ENCODE measurements at regions not wholly inside any gene's neighbourhood (a gene's known extent, or its start where the extent isn't known, plus 50 kb on each side); places are given as distances from the start of the nearest gene placed in this dataset.

- no peak for DNase-seq (ENCODE audit: insufficient read length, low spot score, missing footprints)
- Histone ChIP-seq H3K27ac (ENCODE audit: low read depth, low read length) (no peak overlapping the region), H3K4me1 (ENCODE audit: insufficient read depth, low read length) (peaks cover 10% of the 10 kb centered on the region), H3K4me2 (ENCODE audit: insufficient read depth, low read length) (no peak overlapping the region), H3K79me2 (ENCODE audit: insufficient read depth, low read length) (no peaks in the 10 kb centered on the region), H3K9me3 (ENCODE audit: low read depth, low read length) (no peaks in the 10 kb centered on the region), H3K27me3 (ENCODE audit: insufficient read depth, low read length) (no peaks in the 10 kb centered on the region), H3K36me3 (ENCODE audit: insufficient read depth, low read length) (no peaks in the 10 kb centered on the region), H4K20me1 (ENCODE audit: insufficient read depth, low read length) (no peaks in the 10 kb centered on the region), H2AFZ (ENCODE audit: low read length) (peak overlapping the region; percentile 12), H3K4me3 (ENCODE audit: insufficient read depth, low read length) (no peak overlapping the region)
- TF ChIP-seq CTCF (IDR thresholded peaks at IDR 0.05; ENCODE audit: extremely low read depth, low read depth, low read length): no peak
Observed at GRCh38 chr3:178340506-178340905, 195.7 kb upstream of the KCNMB2 start.

GRCh38 chr3:178341636-178342035 lies 194.6 kb upstream of the KCNMB2 start:
- Histone ChIP-seq H3K27me3 (ENCODE audit: insufficient read depth, low read length) (no peaks in the 10 kb centered on the region), H3K4me1 (ENCODE audit: insufficient read depth, low read length) (peaks cover 10% of the 10 kb centered on the region), H4K20me1 (ENCODE audit: insufficient read depth, low read length) (no peaks in the 10 kb centered on the region), H3K27ac (ENCODE audit: low read depth, low read length) (no peak overlapping the region), H3K4me2 (ENCODE audit: insufficient read depth, low read length) (no peak overlapping the region), H3K79me2 (ENCODE audit: insufficient read depth, low read length) (no peaks in the 10 kb centered on the region), H3K36me3 (ENCODE audit: insufficient read depth, low read length) (no peaks in the 10 kb centered on the region), H3K4me3 (ENCODE audit: insufficient read depth, low read length) (no peak overlapping the region), H2AFZ (ENCODE audit: low read length) (no peak overlapping the region), H3K9me3 (ENCODE audit: low read depth, low read length) (no peaks in the 10 kb centered on the region)
- no peak for TF ChIP-seq CTCF (IDR thresholded peaks at IDR 0.05; ENCODE audit: extremely low read depth, low read depth, low read length)
- no peak for DNase-seq (ENCODE audit: insufficient read length, low spot score, missing footprints)

GRCh38 chr3:178342111-178342510 lies 194.1 kb upstream of the KCNMB2 start:
- Histone ChIP-seq H3K36me3 (ENCODE audit: insufficient read depth, low read length) (no peaks in the 10 kb centered on the region), H3K9me3 (ENCODE audit: low read depth, low read length) (no peaks in the 10 kb centered on the region), H4K20me1 (ENCODE audit: insufficient read depth, low read length) (no peaks in the 10 kb centered on the region), H2AFZ (ENCODE audit: low read length) (no peak overlapping the region), H3K79me2 (ENCODE audit: insufficient read depth, low read length) (no peaks in the 10 kb centered on the region), H3K27me3 (ENCODE audit: insufficient read depth, low read length) (no peaks in the 10 kb centered on the region), H3K4me1 (ENCODE audit: insufficient read depth, low read length) (peaks cover 10% of the 10 kb centered on the region), H3K4me2 (ENCODE audit: insufficient read depth, low read length) (no peak overlapping the region), H3K27ac (ENCODE audit: low read depth, low read length) (no peak overlapping the region), H3K4me3 (ENCODE audit: insufficient read depth, low read length) (no peak overlapping the region)
- DNase-seq (ENCODE audit: insufficient read length, low spot score, missing footprints): no peak
- TF ChIP-seq CTCF (IDR thresholded peaks at IDR 0.05; ENCODE audit: extremely low read depth, low read depth, low read length): no peak

GRCh38 chr3:178343433-178344038 lies 192.7 kb upstream of the KCNMB2 start:
- Histone ChIP-seq H3K4me3 (ENCODE audit: insufficient read depth, low read length) (no peak overlapping the region), H3K79me2 (ENCODE audit: insufficient read depth, low read length) (no peaks in the 10 kb centered on the region), H2AFZ (ENCODE audit: low read length) (no peak overlapping the region), H3K9me3 (ENCODE audit: low read depth, low read length) (no peaks in the 10 kb centered on the region), H4K20me1 (ENCODE audit: insufficient read depth, low read length) (no peaks in the 10 kb centered on the region), H3K27me3 (ENCODE audit: insufficient read depth, low read length) (no peaks in the 10 kb centered on the region), H3K27ac (ENCODE audit: low read depth, low read length) (no peak overlapping the region), H3K36me3 (ENCODE audit: insufficient read depth, low read length) (no peaks in the 10 kb centered on the region), H3K4me2 (ENCODE audit: insufficient read depth, low read length) (no peak overlapping the region), H3K4me1 (ENCODE audit: insufficient read depth, low read length) (peaks cover 10% of the 10 kb centered on the region)
- no peak for DNase-seq (ENCODE audit: insufficient read length, low spot score, missing footprints)
- no peak for TF ChIP-seq CTCF (IDR thresholded peaks at IDR 0.05; ENCODE audit: extremely low read depth, low read depth, low read length)

All from osteoblast (primary cell).